GM19438 (cell line): ENCODE measurements at regions not wholly inside any gene's neighbourhood (a gene's known extent, or its start where the extent isn't known, plus 50 kb on each side); places are given as distances from the start of the nearest gene placed in this dataset.

ENCODE experiments used
- ATAC-seq: cut with Tn5 transposase; IDR thresholded peaks from one replicate; pipeline ENCODE4 v1.9.1; 2021; ENCODE audit warnings: low read depth; ENCODE audit not compliant: unreplicated experiment

DNA sequence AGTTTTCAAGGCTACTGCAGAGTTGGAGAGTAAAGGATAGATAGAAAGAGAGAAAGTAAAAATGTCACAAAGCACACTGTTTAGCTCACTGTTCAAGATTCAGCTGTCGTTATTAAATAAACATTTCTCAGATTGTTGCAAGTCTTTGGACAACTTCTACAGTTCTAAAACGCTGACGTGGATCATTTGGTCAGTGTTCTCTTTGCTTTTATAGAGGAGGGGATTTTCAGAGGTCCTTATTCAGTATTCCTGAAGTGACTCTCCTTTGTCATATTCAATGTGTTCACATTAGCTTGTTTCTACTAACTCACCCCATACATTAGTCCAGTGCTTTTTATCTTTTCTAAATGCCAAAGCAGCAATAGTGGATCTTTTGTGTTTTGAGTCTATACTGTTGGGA lies 154.7 kb upstream of the ARGLU1 start:
- no peak for ATAC-seq

DNA sequence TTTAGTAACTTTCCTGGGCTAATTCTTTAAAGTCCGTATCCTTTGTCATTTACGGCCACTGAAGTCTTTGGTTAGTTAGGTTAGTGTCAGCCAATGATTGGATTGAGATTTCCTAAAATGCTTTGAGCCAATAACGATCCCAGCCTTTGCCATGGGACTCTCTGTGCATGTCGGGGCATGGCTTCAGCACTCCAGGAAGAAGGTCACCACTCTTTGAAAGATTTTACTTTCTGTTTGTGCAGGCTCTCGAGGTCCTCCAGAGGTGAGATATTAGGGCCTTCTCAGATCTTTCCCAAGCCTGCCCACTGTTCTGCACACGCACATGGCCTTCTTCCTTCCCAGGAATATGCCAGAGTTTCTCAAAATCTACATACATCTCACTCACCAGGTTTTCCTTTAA lies 153.7 kb upstream of the ARGLU1 start:
- no peak for ATAC-seq

DNA sequence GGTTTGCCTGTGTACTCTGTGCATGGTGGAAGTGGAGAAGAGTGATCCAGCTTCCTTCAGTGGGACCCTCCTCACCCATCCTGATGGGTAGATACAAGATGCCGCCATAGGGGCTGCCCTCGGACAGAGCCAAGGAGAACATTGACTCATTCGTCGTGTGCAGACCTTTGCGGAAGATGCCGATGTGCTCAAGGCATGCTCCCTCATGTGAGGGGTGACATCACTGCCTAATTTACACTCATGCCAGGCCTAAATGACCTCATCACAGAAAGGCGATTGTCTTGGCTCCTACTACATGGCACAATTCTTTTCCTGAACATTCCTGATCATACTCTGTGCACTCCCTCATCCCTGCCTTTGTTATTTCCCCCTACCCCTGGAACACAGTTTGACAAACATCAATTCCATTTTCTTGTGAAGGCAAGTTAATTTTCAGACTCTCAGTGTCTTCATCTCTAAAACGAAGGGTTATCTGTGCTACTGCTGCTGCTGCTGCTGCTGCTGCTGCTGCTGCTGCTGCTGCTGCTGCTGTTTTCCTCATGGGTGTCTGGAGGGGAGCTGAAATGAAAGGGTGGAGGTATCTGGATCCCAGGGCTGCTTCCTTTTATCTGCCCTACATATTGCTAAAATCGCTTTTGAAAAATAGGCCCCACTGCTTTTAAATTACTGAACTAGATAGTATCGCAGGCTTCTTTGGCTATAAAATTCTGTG lies 146.5 kb upstream of the ARGLU1 start:
- ATAC-seq = no peak

DNA sequence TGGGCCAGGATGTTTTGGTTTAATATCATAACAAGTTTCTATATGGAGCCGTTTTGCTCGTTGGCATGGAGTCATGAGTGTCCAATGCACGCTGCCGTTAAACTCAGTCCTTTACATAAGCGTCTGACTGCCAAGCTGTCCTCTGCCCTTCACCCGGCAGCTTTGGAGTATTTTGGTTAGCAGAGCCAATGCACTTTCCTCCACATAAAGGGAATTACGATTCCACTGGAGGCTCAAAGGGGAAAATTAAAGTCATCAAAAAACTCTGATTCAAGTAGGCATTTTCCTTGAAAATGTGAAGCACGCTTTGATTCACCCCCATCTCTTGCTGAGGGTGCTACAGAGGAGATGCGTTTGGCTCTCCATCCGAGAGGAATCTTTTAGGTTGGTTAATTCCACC lies 144.4 kb upstream of the ARGLU1 start:
- ATAC-seq = no peak

DNA sequence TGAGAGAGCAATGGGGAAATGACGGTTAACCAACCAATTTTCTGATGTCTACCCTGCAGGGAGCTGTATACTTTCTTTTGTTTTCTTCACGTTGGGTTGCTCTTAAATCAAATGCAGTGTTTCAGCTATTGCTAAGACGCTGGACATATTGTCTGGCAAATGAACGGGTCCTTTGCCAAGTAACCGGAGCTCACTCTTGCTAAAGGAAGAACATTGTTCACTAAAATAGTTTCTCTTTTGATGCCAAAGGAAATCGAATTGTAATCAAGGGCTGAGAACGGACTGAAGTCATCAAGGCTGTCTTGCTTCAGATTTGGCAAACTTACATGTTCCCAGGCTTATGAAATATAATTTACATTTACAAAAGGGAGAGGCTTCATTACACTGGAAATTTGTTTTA lies 142.3 kb upstream of the ARGLU1 start:
- no peak for ATAC-seq

DNA sequence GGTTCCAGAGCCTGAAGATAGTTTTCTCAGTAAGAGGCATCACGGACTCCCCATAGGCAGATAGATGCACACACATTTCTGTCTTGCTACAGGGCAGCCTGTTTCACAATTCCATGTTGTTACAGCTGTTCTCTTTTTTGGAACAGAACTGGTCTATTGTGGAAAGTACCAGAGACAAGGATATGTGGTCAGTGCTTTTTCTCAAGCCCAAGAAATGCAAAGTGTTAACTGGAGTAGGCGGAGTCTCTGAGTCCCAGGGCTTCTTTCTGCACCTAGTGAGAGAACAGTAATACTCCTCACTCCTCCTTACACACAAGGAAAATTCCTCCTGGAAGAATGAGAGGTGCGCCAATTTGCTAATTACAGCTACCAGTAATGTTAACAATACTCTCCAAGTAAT lies 141.6 kb upstream of the ARGLU1 start:
- no peak for ATAC-seq

DNA sequence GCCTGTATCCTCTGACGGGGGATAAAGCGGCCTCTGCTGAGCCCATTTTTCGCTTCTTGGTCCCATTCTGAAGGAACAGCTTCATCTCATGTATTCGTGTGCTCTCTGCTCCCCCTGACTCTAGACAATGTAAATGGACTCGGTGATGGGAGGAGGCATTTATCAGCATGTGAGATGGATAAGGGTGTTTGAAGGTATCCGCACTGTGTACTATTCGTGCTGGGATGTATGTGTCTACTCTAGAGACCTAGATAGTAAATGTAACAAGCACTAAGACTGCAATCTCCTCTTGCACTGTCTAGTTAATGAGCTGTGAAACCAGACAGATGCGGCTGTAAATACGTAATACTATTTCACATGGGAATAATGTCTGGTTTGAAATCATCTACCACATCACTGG lies 134.6 kb upstream of the ARGLU1 start:
- no peak for ATAC-seq

DNA sequence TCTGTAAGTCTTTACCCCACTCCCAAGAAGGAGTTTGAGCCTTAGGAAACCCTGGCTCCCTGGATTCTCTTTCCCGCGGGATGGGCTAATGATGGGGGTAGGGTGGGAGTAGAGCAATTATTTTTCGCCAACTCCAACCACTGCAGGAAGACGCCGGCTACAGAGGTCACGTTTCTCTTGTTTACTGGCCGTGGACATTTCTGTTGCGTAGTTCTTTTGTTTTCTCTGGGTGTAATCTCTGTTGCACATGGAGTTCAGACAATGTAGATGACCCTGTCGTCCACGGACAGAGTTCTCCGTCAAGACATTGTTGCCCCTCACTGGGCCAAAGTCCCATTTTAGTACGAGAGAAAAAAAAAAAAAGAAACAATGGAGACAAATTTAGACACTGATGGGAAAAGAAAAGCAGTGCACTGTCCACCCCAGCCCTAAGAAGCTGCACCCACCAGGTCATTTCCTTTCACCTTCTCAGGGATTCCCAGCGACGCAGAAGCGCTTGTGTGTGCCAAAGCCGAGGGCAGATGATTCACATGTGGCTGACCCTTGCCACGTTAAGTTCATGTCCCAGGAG lies 133.9 kb upstream of the ARGLU1 start:
- ATAC-seq = no peak

DNA sequence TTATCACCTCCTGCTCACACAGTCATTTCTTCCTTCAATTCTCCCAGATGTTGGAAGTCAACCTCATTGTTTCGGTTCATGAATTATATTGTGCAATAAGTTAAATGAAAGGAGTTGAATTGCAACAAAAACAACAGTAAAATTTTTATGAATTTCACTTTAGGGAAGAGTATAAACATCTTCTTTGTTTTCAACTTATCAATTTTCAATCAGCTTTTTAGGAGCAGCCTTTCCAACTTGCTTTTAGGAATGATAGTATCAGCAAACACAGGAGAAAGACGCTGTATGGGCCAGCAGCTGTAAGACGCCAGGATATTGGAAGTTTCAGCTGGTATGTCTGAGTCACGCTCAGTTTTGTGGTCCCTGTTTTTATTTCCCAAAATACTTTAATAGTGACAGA lies 132.5 kb upstream of the ARGLU1 start:
- ATAC-seq = no peak

DNA sequence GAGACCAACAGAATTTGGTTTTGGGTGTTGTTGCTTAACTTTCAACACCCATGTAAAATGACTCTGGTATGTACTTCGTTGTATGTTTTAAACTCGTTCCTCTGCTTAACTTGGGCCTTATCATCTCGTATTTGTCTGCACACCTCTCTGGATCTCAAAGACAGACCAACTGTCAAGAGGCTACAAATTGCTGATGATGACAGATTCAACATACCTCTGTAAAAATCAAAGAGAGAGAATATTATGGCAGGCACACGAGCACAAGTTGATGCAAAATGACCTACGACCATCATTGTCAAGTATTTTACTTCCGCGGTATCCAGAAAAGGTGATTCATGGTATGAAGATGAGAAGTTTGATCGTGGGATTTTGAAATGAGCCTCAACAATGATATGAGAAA lies 132.1 kb upstream of the ARGLU1 start:
- no peak for ATAC-seq

DNA sequence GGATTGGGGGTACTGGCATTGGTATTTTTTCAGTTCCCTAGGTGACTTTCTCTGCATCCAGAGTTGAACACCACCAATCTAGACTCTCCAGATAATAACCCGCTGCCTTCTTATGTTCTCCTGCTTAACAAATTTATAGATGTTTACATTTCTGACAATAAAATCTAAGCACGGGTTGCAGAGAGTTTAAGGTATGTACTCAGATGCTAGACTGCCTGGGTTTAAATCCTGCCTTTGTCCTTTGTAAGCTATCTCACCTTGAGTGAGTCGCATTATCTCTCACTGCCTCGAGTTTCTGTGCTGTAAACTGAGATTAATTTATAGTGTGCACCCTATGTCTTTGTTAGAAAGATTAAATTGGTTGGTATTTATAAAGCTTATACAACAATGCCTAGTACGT lies 131.4 kb upstream of the ARGLU1 start:
- ATAC-seq = no peak

DNA sequence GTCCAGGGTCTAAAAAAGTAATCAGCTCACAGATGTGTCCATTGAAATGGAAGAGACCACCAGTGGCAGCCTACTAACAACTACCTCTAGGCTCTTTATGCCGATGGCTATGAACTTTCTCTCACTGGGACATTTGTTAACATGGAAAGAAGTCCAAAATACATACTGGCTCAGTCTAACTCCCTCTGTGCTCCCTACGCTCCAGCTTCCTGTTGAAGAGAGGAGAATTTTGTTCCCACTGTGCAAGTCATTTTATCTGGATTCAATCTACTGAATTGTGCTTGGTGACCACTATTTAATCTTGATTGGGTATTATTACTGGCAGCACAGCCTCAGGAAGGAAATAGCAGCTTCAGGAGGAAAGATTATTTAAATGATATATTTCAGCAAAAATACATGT lies 128.8 kb upstream of the ARGLU1 start:
- ATAC-seq = no peak

DNA sequence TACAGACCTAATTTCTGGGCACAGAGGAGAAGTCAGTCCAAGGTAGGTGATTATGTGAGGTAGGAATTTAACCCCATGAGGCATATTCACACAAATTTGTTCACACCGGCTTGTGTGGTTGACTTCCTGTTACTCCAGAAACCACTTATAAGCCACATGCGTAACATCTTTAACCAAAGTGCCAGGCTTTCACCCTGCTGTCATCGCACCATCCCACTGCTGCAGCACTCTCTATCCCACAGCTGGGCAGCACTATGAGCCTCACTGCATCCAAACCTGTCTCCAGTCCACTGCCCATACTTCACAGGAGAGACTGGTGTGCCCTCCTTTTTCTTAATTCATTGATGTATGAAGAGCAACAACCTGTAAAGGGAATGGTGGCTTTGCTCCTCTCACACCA lies 128.2 kb upstream of the ARGLU1 start:
- ATAC-seq = no peak

DNA sequence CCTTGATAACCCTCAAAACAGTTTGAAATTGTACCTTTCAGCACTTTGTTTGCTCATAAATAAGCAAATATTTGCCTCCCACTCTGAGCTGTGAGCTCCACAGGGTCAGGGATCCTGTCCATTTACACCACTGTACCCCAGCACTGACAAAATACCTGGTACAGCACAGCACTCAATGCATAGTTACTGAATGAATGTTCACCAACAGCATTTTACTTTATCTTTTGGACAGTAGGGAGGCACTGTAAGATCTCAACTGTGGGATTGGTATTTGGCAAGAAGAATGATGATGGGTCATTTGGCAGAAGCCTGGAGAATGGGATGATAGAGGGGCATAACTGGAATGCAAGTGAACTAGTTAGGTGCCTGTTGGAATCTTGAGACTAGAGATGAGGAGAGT lies 127.2 kb upstream of the ARGLU1 start:
- ATAC-seq = no peak

DNA sequence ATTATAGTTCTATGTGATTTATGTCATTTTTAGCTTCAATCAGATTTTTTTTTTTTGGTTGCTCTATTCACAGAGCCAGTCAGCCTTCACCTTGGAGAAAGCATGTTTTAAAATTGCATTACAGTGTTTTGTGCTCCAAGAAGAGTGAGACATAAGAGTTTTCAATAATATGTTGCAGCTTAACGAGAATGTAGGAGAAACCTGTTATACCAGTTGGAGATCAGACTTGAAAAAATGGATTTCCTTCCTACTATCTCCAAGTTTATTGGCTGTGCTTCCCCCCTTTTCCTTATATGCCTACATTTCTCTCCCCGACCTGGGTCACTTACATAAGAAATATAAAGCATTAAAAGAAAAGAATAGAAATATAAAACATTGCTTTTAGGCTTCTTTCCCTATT lies 123.9 kb upstream of the ARGLU1 start:
- ATAC-seq = no peak

DNA sequence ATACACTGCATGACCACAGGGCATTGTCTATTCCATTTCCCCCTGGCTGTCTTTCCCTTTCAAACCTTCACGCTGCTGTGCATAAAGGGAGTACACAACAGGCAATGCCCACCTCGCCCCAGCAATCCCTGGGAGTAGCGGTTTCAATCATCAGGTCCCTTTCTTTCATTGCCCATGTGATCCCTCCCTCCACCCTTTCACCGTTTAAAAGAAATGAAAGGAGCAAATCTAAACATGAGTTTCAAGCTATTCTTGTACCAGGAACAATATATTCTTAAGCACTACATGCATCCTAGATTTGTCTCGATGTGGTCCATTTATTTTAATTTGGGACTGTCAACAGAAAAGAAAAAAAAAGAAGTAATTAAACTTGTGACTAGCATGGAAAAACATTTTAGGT lies 123.4 kb upstream of the ARGLU1 start:
- no peak for ATAC-seq

DNA sequence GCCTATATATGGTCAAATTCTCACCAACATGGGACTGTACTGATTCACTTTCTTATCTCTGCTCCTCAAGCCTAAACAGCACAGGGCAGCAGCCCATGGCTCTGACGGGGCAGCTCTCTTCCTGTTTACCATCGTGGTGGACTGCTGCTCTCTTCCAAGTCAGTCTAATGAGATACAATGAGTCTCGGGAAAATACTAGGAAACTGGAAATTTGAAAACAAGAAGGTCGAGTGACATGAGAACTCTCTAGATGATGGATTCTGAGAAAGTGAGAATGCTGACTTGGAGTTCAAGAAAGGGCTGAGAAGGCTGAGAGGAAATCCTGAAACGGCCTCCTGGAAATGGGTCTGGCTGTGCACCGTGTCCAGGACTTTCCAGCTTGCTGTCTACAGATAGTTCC lies 122.8 kb upstream of the ARGLU1 start:
- no peak for ATAC-seq

DNA sequence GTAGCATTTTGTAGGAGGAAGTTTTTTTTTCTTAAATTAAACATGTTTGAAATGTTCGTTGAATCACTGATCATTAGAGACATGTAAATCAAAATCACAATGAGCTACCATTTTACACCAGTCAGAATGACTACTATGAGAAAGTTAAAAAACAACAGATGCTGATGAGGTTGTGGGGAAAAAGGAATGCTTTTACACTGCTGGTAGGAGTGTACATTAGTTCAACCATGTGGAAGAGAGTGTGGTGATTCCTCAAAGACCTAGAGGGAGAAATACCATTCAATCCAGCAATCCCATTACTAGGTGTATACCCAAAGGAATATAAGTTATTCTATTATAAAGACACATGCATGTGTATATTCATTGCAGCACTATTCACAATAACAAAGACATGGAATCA lies 122.0 kb upstream of the ARGLU1 start:
- no peak for ATAC-seq

DNA sequence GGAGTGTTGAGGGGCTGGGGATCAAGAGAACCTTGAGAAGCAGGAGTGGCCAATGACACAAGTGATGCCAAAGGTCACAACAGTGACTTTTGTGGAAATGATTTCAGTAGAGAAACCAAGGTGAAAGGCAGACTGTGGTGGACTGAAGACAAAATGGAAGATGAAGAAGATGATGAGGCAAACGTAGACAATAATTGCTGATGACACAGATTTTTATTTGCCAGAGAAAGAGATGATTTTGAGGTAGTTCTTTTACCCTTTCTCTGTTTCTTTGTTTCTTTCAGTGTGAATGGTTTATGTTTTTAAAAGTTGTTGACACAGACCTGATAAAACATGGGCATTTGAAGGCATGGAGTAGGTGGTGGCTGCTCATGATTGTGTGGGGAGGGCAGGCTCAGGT lies 121.0 kb upstream of the ARGLU1 start:
- ATAC-seq = no peak

DNA sequence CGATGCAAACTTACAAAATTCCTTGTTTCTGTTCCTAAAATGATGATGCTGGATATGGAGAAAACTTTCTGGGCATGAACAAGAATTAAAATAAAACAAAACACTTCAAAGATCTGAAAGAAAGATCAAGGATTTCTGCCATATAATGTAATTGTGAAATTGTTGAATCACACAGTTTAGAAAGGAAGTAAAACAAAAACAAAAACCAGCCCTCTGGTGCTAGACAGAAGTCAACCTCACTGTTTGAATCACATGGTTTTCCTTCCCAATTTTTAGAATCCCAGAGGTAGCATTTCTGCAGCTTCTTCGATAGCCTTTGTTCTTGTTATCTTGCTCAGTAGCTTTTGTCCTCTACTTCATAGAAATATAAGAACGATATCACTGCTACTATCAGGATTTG lies 118.2 kb upstream of the ARGLU1 start:
- ATAC-seq = no peak

DNA sequence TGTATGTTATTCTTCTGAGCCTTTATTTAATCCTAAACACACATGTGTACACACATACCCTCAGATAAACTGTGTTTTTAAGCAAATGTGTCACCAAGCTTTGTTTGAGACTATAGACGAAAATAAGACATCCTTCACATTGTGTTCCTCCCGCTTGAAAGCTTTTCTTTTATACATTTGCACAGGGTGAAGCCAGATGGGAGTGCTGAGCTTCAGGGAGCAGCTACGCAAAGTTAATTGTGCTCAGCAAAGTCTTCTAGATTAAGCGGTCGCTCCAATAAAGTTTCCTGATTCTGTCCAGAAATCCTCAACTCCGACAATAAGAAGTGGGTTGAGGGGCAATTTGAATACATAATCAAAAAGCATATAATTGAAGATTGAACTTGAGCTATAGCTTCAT lies 117.2 kb upstream of the ARGLU1 start:
- no peak for ATAC-seq

DNA sequence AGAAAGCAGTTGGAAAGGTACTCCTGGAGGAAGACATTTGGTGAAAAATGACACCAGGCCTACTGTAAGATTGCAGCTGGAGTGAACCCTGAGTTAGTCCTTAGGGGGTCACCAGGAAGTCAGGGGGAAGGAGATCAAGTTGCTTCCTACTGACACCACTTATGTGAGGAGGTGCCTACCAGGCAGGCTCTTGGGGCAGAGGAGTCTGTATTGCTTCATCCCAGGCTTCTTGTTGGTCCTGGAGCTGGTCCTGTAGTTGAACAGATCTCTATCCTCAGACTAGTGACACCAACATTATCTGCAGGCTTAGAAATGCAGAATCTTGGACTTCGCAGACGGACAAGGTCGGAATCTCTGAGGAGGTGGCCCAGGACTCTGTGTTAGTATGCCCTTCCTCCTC lies 116.0 kb upstream of the ARGLU1 start:
- no peak for ATAC-seq

DNA sequence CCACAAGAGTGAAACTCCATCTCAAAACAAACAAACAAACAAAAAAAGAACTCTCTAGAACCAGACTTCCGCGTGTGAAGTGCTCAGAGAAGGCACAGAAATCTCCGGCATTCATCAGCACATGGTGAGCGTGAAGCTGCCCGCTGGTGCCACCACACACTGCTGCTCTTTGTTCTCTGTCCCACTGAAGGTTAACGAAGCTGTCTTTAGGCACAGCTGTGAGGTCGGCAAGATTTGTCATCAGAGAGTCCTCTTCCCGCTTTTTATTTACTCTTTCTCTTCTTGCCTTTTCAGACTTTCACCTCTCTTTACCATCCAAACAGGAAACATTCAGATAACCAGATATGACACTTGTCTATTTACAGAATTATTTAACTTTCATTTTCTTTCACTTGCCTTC lies 115.2 kb upstream of the ARGLU1 start:
- ATAC-seq = no peak
